Astrocyte (in vitro differentiated cells and primary cell): ENCODE measurements at regions not wholly inside any gene's neighbourhood (a gene's known extent, or its start where the extent isn't known, plus 50 kb on each side); places are given as distances from the start of the nearest gene placed in this dataset.
"Not testable (repeated sequence)": the region's sequence is repeated elsewhere in the genome, so short reads cannot be mapped to it uniquely, and the experiment has no call there.

Source experiments
- CTCF ChIP-seq: IDR thresholded peaks from 2 replicates; pipeline ENCODE4 v1.5.1; 2011; ENCODE audit warnings: low read depth, mild to moderate bottlenecking, inconsistent platforms, low read length, moderate library complexity; ENCODE audit not compliant: insufficient read depth
- EZH2 ChIP-seq: IDR thresholded peaks from 2 replicates; pipeline ENCODE4 v1.6.1; 2012; ENCODE audit warnings: mild to moderate bottlenecking, low read length, inconsistent platforms; ENCODE audit not compliant: insufficient read depth

- not testable (repeated sequence) for TF ChIP-seq CTCF, EZH2
Measured at GRCh38 chr2:97301771-97302170, 188.8 kb downstream of the ANKRD36 start.
